ENCODE measurements at regions not wholly inside any gene's neighbourhood (a gene's known extent, or its start where the extent isn't known, plus 50 kb on each side); places are given as distances from the start of the nearest gene placed in this dataset.
"Not testable (repeated sequence)": the region's sequence is repeated elsewhere in the genome, so short reads cannot be mapped to it uniquely, and the experiment has no call there.

GRCh38 chr4:66340286-66340893 lies 670.1 kb upstream of the EPHA5 start:
- in situ Hi-C loops (cut with HindIII; ENCODE audit: low sequenced_read_pairs), result no loop called here

- in situ Hi-C loops (cut with HindIII; ENCODE audit: low sequenced_read_pairs), result no loop called here
Measured at GRCh38 chr4:66339007-66339406, 668.7 kb upstream of the EPHA5 start.

DNA sequence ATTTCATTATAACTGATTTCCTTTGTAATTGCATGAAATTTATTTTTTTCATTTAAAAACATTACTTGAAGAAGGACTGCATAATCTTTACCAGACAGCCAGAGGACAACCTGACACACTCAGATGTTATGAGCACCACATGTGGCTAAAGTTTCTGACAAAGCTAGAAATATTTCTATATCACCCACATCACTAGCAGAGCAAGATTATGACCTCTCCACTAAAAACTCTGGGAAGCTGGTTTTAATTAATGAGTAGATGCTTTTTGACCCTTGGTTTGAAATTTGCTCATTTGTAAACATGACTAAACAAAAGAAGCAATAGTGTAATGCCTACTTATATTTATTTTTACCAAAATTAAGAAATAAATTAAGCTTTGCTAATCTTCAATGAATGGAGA lies 661.5 kb upstream of the EPHA5 start:
- in situ Hi-C loops (cut with HindIII; ENCODE audit: low sequenced_read_pairs), result no loop called here

- in situ Hi-C loops (cut with HindIII; ENCODE audit: low sequenced_read_pairs), result no loop called here
Measured at GRCh38 chr4:66330125-66330524, 659.8 kb upstream of the EPHA5 start.

DNA sequence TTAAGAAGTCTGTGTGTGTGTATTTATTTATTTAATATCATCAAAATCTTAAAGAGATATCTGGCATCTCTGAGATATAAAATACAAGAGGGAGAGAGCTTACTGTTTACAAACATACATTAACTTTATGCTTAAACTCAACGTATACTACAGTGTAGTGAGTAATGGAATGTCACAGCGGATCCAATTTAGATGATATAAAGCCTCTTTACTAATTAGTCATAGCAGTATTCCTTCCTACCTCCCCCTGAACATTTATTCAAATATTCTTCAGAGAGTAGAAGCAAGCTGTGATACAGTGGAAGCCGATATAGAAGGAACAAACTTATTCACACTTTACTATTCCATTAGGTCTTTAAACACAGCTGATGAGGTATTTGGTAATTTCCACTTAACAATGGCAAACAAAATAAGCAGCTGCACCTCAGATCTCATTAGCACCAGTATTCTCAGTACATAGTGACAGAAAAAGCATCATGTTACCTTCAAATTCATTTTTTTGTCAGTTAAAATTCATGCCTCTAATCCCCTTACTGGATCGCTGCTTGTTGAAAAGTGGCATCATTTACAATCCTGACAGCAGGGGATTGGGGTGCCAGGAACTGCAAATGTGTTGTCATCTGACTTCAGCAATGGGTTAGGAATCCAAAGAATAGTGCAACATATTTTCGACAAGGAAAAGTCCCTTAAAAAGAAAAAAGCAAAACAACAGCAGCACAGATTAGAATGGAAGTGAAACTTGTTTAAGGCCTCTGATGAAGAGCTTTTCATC lies 658.7 kb upstream of the EPHA5 start:
- in situ Hi-C loops (cut with HindIII; ENCODE audit: low sequenced_read_pairs), result no loop called here

DNA sequence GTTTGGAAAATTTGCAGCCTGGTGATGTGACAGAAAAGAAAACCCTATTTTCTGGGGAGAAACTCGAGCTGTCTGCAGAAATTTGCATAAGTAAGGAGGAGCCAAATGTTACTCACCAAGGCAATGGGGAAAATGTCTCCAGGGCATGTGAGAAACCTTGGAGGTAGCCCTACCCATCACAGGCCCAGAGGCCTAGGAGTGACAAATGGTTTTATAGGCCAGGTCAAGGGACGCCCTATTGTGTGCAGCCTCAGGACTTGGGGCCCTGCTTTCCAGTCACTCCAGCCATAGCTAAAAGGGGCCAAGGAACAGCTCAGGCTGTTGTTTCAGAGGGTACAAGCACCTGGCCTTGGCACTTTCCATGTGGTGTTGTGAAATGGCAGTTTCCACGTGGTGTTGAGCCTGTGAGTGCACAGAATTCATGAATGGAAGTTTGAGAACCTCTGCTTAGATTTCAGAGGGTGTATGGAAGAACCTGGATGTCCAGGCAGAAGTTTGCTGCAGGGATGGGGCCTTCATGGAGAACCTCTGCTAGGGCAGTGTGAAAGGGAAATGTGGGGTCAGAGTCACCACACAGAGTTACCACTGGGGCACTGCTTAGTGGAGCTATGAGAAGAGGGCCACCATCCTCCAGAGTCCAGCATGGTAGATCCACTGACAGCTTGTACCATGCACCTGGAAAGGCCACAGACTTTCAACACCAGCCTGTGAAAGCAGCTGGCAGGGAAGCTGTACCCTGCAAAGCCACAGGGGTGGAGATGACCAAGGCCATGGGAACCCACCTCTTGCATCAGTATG lies 637.6 kb upstream of the EPHA5 start:
- in situ Hi-C loops (cut with HindIII; ENCODE audit: low sequenced_read_pairs), result no loop called here

DNA sequence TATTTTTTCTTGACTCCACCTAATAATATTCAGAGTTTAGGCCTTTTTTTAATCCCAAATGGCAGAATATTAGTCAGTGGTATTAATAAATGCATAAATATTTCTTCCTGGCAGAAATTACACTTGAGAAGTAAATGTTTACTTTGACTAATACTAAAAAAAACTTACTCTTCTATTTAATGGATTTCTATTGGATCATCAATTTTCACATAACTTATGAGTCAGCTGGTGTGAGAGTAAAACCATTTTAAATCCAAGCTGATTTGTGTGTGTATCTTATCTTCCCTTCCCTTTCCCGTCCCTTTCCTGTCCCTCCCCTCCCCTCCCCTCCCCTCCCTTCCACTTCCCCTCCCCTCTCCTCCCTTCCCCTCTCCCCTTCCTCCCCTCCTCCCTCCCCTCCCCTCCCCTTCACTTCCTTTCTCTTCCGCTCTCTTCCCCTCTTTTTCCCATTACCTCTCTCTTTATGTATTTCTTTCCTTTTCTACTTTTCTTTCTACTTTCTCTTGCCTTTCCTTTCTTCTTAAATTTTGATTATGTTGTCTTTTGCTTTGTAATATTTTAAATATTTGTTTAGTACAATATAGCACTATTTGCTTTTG lies 630.1 kb upstream of the EPHA5 start:
- in situ Hi-C loops (cut with HindIII; ENCODE audit: low sequenced_read_pairs), result no loop called here

GRCh38 chr4:66298569-66298968 lies 628.3 kb upstream of the EPHA5 start:
- in situ Hi-C loops (cut with HindIII; ENCODE audit: low sequenced_read_pairs), result no loop called here

GRCh38 chr4:66297703-66298102 lies 627.4 kb upstream of the EPHA5 start:
- in situ Hi-C loops (cut with HindIII; ENCODE audit: low sequenced_read_pairs), result no loop called here

- in situ Hi-C loops (cut with HindIII; ENCODE audit: low sequenced_read_pairs), result no loop called here
Measured at GRCh38 chr4:66294638-66295037, 624.3 kb upstream of the EPHA5 start.

GRCh38 chr4:66284991-66285451 lies 614.7 kb upstream of the EPHA5 start:
- in situ Hi-C loops (cut with HindIII; ENCODE audit: low sequenced_read_pairs), result no loop called here

GRCh38 chr4:66279084-66279483 lies 608.8 kb upstream of the EPHA5 start:
- in situ Hi-C loops (cut with HindIII; ENCODE audit: low sequenced_read_pairs), result no loop called here

DNA sequence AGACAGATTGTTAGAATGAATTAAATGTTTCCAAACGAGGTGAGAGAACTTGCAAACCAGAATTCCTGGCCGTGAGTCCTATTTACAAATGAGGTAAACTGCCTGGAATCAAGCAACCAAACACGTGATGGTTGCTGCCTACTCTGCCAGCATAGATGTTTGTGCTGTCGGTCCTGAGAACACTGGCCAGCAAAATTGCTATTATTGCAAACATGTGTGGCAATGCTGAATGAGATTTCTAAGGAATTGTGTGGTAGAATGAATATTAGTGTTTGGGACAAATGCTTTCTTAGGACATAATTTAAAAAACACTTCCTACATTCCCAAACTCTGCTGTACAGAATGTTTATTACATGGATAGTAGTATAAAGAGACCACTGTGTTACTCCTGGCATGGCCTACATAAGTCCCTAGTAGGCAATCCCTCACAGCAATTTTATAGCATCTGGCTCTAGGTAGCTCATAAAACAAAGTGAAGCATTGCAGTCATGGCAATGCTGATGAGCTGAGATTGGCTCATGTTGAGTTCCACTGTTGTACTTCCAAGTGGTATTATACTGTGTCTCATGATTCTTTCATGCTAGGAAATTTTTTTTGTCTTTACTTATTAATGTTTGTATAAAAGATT lies 605.2 kb upstream of the EPHA5 start:
- in situ Hi-C loops (cut with HindIII; ENCODE audit: low sequenced_read_pairs), result no loop called here

DNA sequence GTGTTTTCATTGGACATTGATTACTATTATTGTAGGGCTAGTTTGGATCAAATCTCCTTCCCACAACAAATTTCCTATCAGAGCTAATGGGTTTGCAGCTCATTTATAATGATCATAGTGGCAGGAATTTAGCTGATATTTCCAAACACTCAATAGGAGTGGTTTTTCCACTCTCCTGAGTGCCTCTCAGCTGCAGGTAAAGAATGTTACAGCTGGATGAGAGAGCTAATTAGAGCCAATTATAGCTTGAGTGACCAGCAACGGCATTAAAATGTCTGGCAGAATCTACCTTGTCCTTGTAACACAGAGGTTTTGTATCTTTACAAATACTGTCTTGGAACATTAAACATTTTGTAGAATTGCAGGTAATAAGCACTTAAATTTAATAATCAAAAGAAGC lies 602.8 kb upstream of the EPHA5 start:
- in situ Hi-C loops (cut with HindIII; ENCODE audit: low sequenced_read_pairs), result no loop called here

- in situ Hi-C loops (cut with HindIII; ENCODE audit: low sequenced_read_pairs), result not testable (repeated sequence)
Measured at GRCh38 chr4:66270356-66270755, 600.1 kb upstream of the EPHA5 start.

DNA sequence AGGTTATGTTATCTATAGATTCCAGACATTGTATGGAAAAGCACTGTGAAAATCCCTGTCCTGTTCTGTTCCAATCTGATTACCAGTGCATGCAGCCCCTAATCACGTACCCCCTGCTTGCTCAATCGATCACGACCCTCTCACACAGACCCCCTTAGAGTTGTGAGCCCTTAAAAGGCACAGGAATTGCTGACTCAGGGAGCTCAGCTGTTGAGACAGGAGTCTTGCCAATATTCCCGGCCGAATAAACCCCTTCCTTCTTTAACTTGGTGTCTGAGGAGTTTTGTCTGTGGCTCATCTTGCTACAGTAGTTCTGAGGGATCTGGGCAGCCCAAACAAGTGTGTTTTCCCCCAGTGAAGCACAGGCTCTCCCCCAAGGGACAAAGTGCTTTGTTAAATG lies 596.3 kb upstream of the EPHA5 start:
- in situ Hi-C loops (cut with HindIII; ENCODE audit: low sequenced_read_pairs), result not testable (repeated sequence)

DNA sequence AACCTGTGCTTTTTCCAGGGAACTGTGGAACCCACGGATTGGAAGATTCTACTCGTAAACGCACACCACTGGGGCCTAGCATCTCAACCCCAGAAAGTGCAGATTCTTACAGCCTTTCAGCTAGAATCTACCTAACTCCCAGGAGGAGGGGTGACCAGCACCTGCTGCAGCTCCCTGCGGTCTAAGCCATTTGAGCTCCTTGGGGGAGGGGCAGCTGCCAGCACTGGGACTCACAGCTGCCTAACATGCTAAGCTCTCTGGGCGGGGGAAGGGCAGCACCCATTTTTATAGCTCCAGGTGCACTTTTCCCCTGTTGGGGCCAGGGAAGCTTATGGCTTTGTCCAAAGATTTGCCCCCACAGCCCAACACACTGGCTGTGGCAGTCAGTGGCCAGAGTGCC lies 595.7 kb upstream of the EPHA5 start:
- in situ Hi-C loops (cut with HindIII; ENCODE audit: low sequenced_read_pairs), result no loop called here

DNA sequence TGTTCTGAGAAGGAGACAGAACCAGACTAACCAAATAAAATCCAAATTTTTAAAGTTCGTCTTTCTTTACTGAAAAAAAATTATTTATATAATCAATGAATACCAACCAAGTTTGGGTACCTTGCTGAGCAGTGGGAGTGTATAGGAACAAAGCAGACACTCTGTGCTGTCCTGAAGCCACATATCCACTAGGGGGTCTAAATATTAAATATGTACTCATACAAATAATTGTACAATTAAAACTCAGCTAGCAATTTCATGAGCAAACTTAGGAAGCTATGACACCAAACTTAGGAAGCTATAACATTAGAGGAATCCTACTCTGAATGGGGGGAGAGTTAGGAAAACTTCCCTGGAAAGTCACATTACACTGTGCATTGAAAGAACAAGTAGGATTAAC lies 582.0 kb upstream of the EPHA5 start:
- in situ Hi-C loops (cut with HindIII; ENCODE audit: low sequenced_read_pairs), result no loop called here

DNA sequence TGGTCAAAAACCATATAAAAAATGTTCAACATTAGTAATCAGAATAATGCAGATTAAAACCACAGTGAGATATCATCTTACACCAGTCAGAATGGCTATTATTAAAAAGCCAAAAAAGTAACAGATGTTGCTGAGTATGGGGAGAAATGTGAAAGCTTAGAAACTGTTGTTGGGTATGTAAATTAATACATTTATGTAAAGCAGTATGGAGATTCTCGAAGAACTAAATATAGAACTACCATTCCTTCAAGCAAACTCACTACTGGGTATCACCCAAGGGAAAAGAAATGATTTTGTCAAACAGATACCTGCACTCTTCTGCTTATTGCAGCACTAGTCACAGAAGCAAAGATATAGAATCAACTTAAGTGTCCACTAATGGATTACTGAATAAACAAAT lies 576.4 kb upstream of the EPHA5 start:
- in situ Hi-C loops (cut with HindIII; ENCODE audit: low sequenced_read_pairs), result no loop called here

GRCh38 chr4:66235876-66236275 lies 565.6 kb upstream of the EPHA5 start:
- in situ Hi-C loops (cut with HindIII; ENCODE audit: low sequenced_read_pairs), result no loop called here

GRCh38 chr4:66229885-66230284 lies 559.6 kb upstream of the EPHA5 start:
- in situ Hi-C loops (cut with HindIII; ENCODE audit: low sequenced_read_pairs), result no loop called here
